Thoracic aorta (tissue), 2 donors: ENCODE measurements at regions not wholly inside any gene's neighbourhood (a gene's known extent, or its start where the extent isn't known, plus 50 kb on each side); places are given as distances from the start of the nearest gene placed in this dataset.

ENCODE experiments used
- ATAC-seq: fragments of 150-250 bp; one replicate; pipeline ENCODE4 v1.8.0; 2017; ENCODE audit warnings: low read depth; ENCODE audit not compliant: insufficient number of reproducible peaks, low FRiP score
- DNase-seq: peaks from one replicate; pipeline ENCODE4 v3.0.0-alpha.2; 2020; ENCODE audit warnings: low spot score
- H3K27ac ChIP-seq, 2 donors: fragments of 200-600 bp; sonication (generic); 1 replicate in 1 of 2; 2 replicates in 1 of 2; pipeline ENCODE4 v1.5.1; 2016; ENCODE audit warnings: mild to moderate bottlenecking in 2 of 2, moderate library complexity in 2 of 2
- H3K27me3 ChIP-seq: fragments of 200-600 bp; sonication (generic); replicated peaks from 2 replicates; pipeline ENCODE4 v1.6.0; 2016; ENCODE audit warnings: mild to moderate bottlenecking; ENCODE audit not compliant: insufficient read depth
- H3K36me3 ChIP-seq: fragments of 200-600 bp; sonication (generic); one replicate; pipeline ENCODE4 v1.5.1; 2016
- H3K4me1 ChIP-seq, 2 donors: fragments of 200-600 bp; sonication (generic); 1 replicate in 1 of 2; 2 replicates in 1 of 2; pipeline versions ENCODE4 v1.5.1 to v1.6.0; 2016; ENCODE audit warnings: low read depth in 2 of 2, mild to moderate bottlenecking in 1 of 2; ENCODE audit not compliant: control insufficient read depth in 1 of 2
- H3K4me3 ChIP-seq: fragments of 200-600 bp; sonication (generic); 2 replicates; pipeline ENCODE4 v1.5.1; 2016; ENCODE audit warnings: mild to moderate bottlenecking
- H3K9me3 ChIP-seq: fragments of 200-600 bp; sonication (generic); 2 replicates; pipeline ENCODE4 v1.5.1; 2016
- CTCF ChIP-seq: fragments of 200-600 bp; sonication (generic); IDR thresholded peaks from one replicate; pipeline ENCODE4 v1.5.1; 2019; ENCODE audit warnings: antibody characterized with exemption

- TF ChIP-seq CTCF = no peak
- Histone ChIP-seq H3K36me3 (no peaks in the 10 kb centered on the region), H3K9me3 (no peaks in the 10 kb centered on the region), H3K4me1 (no peaks in the 10 kb centered on the region), H3K27me3 (no peaks in the 10 kb centered on the region), H3K4me3 (no peak overlapping the region), H3K27ac (no peak overlapping the region)
- DNase-seq (no peak), ATAC-seq (no peak)
Observed at GRCh38 chr14:66420251-66421006, 65.7 kb upstream of the CCDC196 start.

GRCh38 chr14:66421990-66422946, 63.9 kb upstream of the CCDC196 start:
- ATAC-seq = no peak
- TF ChIP-seq CTCF = no peak

GRCh38 chr14:66425402-66425801, 60.8 kb upstream of the CCDC196 start:
- no peak for ATAC-seq
- TF ChIP-seq CTCF = no peak
- Histone ChIP-seq H3K9me3 (no peaks in the 10 kb centered on the region), H3K36me3 (no peaks in the 10 kb centered on the region), H3K4me3 (no peak overlapping the region), H3K27ac (no peak overlapping the region), H3K4me1 (no peaks in the 10 kb centered on the region), H3K27me3 (no peaks in the 10 kb centered on the region)
- no peak for DNase-seq

More at GRCh38 chr14:66421990-66422946, 63.9 kb upstream of the CCDC196 start:
- DNase-seq = no peak
- no peaks in the 10 kb centered on the region for H3K27me3 ChIP-seq
- H3K27ac ChIP-seq = no peak overlapping the region
- H3K9me3 ChIP-seq = no peaks in the 10 kb centered on the region
- H3K36me3 ChIP-seq = no peaks in the 10 kb centered on the region
- H3K4me3 ChIP-seq = no peak overlapping the region
- H3K4me1 ChIP-seq = no peaks in the 10 kb centered on the region

GRCh38 chr14:66426451-66426850, 59.7 kb upstream of the CCDC196 start:
- no peak overlapping the region for H3K27ac ChIP-seq
- H3K4me3 ChIP-seq = no peak overlapping the region
- DNase-seq (no peak), ATAC-seq (no peak)
- no peaks in the 10 kb centered on the region for H3K36me3 ChIP-seq
- H3K9me3 ChIP-seq = no peaks in the 10 kb centered on the region
- H3K27me3 ChIP-seq = no peaks in the 10 kb centered on the region
- TF ChIP-seq CTCF = no peak
- no peaks in the 10 kb centered on the region for H3K4me1 ChIP-seq

- no peak for ATAC-seq
Observed at GRCh38 chr14:66432334-66432733, 53.8 kb upstream of the CCDC196 start.

More at GRCh38 chr14:66432334-66432733, 53.8 kb upstream of the CCDC196 start:
- Histone ChIP-seq H3K36me3 (no peaks in the 10 kb centered on the region), H3K9me3 (peaks cover 3% of the 10 kb centered on the region), H3K27me3 (no peaks in the 10 kb centered on the region), H3K27ac (no peak overlapping the region), H3K4me1 (no peaks in the 10 kb centered on the region), H3K4me3 (no peak overlapping the region)
- no peak for TF ChIP-seq CTCF
- DNase-seq = no peak
